Tongue (tissue), 1 donor: ENCODE measurements at regions not wholly inside any gene's neighbourhood (a gene's known extent, or its start where the extent isn't known, plus 50 kb on each side); places are given as distances from the start of the nearest gene placed in this dataset.
"Not testable (repeated sequence)": the region's sequence is repeated elsewhere in the genome, so short reads cannot be mapped to it uniquely, and the experiment has no call there.

ENCODE experiments used
- DNase-seq: peaks from one replicate; pipeline ENCODE4 v3.0.0-alpha.2; 2015

DNA sequence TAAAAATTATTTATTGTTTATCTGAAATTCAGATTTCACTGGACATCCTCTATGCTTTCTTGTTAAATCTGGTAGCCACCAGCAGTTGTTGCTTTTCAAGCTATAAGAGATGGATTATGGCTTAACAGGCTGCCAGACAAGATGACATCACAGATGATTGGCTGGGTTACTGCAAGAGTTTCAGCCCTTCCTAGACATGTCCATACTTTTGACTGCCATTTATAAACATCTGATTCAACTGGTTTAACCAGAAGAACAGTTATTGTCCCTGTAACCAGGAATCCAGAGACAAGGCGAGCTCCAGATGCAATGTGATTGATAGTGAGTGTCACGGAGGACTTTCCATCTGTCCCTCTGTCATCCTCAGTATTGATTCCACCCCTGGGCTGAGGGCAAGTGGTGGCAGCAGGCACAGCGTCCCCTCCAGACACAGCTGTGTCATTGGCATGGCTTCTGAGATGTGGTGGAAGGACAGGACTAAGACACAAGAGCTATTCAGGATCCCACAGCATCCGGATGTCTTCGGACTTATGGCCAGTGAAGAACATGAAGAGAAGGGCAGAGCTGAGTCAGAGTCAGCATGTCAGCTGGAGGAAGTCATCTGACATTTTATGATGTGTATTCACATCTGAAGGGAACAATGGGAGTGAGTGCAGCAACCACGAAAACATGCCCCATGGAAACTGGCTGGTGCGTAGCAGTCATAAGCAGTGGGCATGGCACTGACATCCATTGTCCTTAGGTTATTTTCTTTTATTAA, 284.5 kb upstream of the CDYL start:
- DNase-seq: no peak

DNA sequence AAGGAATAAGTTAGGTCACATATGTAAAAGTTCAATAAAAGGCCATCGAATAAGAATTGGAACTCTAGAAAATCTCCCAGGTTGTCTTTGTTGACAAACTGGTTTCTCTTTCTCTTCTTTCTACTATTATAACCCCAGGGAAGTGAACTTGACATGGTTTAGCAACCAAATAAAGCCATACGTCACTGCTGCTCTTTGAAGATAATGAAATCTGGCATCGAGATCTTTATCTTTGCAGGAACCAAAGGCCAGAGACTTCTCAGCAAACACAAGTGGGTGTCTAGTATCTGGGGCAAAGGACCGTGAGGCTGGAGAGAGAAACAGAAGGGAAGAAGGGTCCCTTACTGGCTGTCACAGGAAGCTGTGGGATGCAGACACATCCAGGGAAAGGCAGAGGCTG, 286.7 kb upstream of the CDYL start:
- no peak for DNase-seq

DNA sequence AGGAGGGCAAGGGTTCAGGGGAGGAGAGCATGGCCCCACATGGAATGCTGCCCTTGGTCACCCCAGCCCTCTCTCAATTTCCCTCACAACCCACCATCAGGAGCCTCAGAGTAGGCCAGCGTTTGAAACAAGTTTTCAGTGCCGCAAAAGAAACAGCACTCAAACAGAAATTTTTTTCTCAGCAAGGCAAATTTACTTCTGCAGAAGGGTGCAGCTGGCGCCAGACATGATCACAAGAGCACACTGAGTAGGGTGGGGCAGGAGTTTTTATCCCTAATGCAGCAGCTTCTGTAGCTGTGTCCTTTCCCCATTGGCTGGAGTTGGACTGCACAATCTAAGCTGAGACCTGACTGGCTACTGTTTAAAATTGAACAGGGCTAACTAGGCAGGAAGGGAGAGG, 287.8 kb upstream of the CDYL start:
- DNase-seq: no peak

DNA sequence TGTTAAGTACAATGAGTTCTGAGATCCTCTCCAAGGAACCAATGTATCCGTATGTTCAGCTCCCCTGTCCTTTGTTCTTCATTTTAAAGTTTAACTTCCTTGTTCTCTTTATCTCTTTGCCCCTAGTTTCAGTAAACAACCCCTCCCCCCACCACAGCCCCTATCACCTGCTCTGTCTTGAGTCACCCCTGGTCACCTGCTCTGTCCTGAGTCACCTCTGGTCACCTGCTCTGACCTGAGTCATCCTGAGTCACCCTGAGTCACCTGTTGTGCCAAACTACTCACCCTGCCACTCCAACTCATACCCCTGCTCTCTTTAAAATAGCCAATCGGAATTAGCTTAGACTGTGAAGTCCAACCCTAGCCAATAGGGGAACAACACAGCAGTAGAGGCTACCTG, 288.7 kb upstream of the CDYL start:
- no peak for DNase-seq

DNA sequence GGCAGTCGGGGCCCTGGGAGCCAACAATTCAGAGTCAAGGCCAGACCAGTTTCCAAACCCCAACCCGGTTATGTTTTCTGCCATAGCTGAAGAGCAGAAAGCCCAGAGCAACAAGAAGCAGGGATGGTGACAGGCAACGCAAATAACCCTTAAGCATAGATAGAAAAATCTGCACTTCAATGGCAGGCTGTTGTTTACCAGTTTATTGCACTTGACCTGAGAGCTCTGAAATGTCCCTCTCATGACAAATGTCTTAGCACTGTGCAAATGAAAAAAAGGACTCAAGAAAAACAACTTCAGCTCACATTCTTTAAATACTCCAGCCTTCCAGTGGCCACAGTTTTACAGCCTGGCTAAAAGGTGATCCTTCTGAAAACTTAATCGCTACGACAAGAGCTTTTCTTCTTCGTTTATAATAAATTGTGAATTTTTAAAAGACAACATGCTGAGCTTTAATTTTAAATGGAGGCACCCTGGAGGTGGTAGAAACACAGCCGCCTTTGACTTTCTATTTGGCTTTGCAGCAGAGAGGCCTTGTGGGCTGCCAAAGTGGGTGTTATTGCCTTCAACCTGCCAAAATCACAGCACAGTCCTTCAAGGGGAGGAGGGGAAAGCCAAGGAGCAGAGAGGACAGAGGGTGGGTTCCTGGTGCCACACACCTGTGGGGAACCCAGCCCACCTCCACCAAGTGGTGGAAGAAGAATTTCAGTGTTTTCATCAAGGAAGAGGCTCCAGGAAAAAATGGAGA, 289.5 kb upstream of the CDYL start:
- no peak for DNase-seq

DNA sequence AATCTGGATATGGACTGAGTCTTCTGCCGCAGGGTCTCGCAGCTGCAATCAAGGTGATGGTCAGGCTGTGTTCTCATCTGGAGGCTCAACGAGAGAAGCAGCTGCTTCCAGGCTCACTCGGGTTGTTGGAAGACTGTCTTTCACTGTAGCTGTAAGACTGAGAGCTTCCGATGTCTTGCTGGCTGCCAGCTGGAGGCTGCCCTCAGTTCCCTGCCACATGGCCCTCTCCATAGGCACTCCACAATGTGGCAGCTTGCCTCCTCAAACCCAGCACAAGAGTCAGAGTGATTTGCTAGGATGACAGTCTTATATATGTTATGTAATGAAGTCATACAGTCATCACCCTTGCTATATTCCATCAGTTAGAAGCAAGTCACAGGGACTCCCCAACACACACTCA, 290.5 kb upstream of the CDYL start:
- DNase-seq: no peak

DNA sequence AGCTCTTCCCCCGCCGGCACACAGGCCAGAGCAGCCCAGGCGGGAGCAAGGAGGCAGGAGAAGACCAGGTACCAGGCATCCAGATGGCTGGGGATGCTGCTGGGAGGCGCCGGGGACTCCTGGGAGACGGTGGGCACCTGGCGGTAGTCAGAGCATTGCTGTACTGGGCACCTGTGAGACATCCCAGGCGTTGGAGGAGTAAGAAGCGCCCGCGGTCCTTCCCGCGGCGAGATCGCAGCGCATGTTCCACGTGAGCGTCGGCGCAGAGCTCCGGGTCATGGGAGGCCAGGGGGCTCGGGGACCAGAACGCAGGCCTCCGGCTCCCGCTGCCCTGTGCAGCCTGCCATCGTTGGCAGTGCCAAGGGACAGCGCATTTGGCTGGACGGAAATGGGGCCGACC, 293.7 kb upstream of the CDYL start:
- DNase-seq: no peak

DNA sequence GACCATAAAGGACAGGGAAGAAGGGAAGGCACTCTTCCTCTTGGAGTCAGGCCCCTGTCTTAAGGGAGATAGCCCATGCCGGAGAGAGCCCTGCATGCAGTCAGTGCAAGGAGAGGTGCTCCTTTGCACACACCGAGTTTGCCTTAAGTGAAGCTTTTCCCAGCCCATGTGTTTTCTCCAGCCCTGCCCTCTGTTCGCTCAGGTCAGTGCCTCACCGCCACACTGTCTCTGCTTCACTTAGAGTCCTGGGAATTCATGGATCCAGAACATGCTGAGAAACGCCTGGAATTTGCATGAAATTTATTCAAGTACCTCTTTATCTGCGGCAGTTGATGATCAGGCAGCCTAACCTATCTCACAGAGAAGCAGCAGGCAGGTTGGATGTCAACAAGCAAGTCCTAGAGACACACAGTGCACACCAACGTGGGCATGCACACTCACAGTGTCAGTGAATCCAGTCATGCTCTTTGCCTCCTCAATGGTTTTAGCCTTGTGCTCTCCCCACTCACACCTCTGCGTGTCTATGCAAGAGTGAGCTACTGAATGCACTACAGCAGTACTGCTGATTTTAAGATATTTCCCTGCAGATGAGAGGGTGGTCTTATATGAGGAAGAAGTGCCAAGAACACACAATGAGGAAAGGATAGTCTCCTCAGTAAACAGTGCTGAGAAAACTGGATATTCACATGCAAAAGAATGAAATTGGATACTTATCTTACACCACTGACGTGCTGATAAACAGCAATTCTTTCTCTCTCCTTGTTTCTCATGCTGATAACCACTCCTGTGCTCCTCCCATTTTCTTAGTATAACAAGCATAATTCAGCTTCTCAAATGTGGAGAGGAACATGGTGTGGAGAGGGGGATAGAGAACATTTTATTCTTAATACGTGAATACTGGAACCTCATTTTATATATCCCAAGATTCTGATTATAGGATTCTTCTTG, 295.1 kb upstream of the CDYL start:
- DNase-seq: no peak

DNA sequence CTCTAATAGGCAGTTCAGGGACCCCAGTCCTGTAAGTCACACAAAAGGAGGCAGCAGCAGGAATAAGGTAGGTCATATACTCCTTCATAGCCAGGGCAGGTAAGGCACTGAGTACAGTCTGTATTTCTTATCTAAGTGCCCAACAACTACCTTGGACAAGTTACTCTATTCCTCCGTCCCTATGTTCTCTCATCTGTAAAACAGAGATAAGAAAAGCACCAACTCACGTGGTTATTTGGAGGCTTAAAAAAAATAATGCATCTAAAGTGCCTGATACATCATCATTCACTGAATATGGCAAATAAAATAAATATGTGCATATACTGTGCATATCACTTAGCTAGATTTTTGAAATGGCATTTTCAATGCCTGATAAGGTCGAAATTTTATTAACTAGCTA, 298.1 kb upstream of the CDYL start:
- DNase-seq: no peak

DNA sequence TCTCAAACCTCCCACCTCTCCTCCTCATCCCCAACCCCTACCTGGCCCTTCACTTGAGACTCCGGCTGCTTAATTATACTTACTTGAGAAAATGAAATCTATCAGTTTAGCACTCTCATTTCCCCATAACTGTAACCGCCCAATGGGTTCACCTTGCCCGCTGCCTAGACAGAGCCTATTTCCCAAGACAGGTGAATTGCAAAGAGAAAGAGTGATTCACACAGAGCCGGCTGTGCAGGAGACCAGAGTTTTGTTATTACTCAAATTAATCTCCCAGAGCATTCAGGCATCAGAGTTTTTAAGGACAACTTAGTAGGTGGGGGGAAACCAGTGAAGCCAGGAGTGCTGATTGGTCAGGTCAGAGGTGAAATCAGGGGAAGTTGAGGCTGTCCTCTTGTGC, 301.4 kb upstream of the CDYL start:
- DNase-seq: no peak

DNA sequence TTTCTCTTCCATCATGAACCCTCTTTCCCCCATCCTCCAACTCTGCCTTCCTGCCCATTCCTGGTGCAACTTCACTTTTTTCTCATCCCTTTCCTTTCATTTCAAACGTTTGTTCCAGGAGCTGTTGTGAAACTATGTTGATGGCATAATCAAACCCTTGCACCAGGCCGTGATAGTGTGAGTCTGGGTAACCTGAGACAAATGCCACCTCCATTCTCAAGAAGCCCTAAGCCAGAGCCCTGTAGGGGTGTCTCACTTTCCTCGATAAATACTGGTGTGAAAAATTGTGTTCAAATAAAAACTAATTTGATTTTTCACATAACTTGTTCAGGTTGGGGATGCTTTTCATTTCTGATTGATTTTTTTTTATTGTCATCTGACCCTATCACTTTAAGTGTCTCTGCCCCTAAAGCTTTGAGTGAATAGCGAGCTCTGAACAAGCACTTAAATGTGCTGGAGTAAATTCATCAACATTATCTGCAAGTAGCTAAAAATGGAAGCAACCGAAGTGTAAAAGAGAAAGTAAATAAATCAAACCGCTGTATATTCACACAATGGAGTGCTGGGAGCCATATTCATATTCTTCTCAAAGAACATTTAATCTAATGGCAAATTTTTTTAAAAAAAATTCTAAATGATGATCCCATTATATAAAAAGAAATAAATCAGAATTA, 303.1 kb upstream of the CDYL start:
- DNase-seq: no peak

DNA sequence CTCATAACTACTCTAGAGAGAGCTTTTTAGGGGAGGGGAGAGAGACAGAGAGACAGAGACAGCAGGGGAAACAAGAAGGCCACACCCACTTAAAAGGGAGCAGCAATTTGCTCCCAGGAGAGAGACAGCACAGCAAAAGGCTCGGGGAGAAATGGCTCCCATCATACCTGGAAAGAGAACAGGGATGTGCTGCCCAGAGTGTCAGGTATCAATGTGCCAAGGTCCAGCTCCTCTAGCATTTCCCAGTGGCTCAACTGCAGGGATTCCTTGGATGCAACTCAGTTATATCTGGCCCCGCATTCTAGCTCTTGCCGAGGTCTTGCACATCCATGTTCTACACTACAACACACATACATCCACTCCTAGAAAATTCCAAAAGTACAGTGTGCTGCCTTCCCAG, 304.0 kb upstream of the CDYL start:
- no peak for DNase-seq

DNA sequence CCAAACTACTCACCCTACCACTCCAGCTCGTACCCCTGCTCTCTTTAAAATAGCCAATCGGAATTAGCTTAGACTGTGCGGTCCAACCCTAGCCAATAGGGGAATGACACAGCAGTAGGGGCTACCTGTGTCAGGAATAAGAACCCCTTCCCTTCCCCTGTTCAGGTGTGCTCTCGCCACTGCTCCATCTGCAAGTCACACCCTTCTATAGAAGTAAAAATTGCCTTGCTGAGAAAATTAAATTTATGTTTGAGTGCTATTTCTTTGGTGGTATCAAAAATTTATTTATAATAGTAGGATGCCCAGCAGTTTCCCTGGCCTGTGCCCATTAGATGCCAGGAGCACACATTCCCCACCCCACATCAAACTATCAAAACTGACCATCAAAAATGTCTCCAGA, 304.7 kb upstream of the CDYL start:
- DNase-seq: not testable (repeated sequence)

DNA sequence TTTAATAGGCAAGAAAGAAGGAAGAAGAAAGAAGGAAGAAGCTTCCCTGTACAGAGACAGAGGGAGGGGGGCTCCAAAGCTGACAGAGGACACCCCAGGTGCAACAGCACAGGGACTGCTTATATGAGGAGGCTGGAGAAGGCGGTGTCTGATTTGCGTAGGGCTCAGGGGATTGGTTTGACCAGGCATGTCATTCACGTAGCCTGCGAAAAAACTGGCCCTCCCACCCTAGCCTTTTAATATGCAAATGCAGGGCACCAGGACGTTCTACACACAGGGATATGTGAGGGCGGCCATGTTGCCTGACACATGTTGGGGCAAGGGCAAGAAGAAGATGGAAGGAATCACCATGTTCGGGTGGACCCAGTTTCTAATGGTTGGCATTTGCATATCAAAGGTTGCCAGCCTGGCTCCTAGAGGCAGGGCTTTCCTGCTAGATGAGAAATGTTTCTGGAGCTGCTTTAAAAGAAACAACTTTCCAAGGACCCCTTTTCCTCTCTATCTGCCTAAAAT, 305.4 kb upstream of the CDYL start:
- no peak for DNase-seq

DNA sequence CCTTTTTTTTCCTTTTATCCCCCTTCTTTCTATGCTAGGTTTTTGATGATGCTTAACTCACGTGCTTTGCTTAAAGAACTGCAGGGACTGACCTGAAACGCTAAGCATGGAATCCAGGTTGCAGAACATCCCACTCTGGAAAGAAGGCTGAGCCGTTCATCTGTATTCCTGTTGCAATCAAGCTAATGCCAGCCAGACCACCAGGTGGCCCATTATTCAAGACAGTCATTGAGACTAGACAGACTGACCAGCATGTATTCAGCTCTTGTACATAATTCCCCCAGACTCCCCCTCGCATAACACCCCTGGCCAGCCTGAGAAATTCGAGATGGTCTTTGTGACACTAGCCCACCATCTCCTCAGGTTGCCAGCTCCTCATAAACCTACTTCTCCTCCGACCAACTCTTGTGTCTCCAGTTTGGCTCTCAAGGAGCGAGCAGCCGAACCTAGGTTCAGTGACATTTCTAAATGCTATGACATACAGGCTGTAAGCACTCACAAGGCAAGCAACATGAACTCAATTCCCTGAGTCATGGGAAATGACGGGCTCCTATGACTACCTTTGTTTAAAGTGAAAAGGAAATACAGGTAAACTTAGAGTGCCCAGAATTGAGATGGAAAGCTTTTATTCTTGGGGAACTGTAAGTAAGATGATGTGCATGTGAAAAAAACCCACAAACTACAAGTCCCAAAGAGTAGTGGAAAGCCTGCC, 309.3 kb upstream of the CDYL start:
- no peak for DNase-seq

DNA sequence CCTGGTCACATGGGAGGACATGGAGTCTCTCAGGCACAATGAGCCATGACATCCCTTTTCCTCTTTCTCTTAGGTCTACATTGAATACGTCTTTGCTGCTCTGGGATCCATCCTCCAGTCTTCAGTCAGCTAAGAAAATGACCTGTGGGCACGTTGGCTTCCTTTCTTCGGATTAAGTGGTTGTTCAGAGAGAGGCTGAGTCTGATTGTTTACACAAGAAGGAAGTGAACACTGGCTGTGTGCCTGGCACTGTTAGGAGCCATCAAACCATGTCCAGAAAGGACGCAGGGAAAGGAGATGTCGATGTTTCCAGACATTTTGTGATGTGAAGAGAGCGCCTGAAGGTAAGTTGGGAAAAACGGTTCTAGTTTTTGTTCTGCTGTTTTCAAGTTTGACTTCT, 309.9 kb upstream of the CDYL start:
- DNase-seq: peak; percentile 51

DNA sequence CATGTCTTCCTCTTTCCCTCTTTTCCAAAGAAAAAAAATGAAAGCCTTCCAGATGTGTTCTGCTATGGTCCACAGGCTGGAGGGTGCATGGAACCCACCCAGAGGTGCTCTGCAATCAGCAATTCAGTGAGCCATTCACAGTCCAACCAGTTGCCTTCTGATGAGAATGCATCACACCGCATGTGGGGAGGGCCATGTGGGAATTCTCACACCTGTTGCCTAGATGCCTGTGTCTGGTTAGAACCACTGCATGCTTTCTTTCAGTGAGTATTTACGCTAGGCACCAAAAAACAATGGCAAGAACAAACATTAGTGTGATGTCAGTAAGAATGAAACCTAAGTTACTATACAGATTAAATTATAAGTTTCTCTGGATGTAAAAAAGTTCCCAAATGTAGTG, 311.6 kb upstream of the CDYL start:
- DNase-seq: no peak

DNA sequence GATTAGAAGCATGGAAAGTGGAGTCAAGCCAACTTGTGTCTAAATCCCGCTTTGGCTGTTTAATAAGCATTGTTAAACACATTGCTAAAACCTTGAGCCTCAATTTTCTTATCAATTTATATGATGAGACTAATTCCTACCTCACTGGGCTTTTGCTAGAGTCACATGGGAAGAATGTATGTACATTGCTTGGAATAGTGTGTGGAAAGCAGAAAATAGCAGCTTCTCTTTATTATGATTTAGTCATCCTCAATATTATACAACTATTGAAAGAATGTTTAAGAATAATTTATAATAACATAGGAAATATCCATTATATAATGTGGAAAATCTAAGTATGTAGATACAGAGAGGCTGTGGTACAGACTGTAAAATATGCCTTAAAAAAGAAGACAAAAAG, 313.0 kb upstream of the CDYL start:
- DNase-seq: no peak

DNA sequence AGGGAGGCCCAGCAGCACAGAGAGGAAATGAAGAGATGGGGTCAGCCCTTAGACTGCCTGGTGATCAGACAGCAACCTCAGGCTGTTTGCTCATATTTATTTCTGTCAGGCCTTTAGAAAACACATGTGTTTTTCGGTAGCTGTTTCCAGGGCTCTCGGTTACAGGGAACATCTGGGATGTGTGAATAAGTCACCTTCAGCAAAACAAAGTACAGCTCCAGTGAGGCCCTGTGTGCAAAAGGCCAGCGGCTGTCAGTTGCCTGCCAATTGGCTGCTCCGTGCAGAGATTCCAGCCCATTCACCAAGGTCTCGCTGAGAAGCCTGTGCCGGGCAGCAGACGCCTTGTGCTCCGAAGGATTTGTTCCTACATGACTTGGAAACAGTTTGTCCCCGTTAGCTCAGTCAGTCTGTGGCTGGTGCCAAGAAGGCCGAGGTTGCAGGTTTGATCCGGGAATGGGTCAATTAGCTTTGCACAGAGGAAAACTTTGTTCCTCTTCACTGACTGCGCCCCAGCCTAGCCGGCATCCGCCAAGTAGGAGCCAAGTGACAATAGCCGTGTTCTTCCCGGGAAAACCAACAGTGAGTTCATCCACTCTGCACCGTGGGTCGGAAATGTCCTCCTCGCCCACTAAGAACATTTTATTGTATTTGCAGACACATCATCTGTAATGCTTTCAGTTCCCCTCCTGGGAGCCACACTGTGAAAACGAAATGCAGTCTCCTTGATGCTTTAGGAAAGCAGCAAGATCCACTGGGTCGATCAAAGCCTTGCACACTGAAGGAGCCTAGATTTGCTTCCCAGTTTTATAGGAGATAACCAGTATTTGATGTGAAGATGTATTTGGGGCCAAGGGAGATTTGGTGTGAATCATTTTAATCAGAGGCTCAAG, 315.4 kb upstream of the CDYL start:
- peak; percentile 91 for DNase-seq

DNA sequence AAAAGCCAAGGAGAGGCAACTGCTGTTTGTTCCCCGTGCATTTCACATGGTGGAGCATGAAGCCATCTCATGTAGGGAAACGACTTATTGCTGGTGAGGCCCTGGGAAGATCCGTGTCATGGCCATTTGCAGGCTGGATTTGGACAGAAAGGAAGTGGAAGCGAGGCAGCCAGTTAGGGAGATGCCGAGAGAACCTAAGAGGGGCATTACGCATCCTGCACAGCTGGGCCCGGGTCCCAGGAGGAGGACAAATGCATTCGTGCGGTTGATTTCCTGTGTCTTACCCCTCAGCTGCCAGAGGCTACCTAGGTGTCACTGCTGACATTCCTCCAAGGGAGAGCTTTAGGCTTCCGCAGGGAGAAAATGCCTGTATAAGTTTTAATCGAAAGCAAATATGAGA, 316.2 kb upstream of the CDYL start:
- DNase-seq: peak; percentile 68
